T follicular helper cell (primary cell): ENCODE measurements at regions not wholly inside any gene's neighbourhood (a gene's known extent, or its start where the extent isn't known, plus 50 kb on each side); places are given as distances from the start of the nearest gene placed in this dataset.

Experiments used
- DNase-seq: peaks from one replicate; pipeline ENCODE4 v3.0.0-alpha.2; 2020; ENCODE audit warnings: low read depth

GRCh38 chr1:101698681-101699080, 298.0 kb downstream of the OLFM3 start:
- no peak for DNase-seq

DNA sequence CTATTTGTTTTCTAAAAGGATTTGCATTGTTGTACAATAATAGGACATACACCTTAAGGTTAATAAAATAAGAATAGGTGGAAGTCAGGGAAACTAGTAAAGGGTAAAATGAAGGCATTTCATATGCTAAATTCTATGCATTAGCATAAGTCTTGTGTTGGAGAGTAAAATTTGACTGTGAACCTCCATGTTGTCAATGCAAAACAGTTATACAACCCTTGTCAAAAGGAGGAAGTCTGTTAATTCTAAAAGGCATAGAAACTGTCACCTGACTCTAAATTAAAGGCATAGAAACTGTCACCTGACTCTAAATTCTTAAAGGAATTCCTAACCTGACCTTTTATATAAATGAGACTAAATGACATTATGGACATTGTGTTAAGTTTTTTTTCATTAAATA, 291.8 kb downstream of the OLFM3 start:
- DNase-seq, result no peak

GRCh38 chr1:101706366-101706765, 290.4 kb downstream of the OLFM3 start:
- no peak for DNase-seq

GRCh38 chr1:101709721-101710120, 287.0 kb downstream of the OLFM3 start:
- DNase-seq, result no peak

- no peak for DNase-seq
Measured at GRCh38 chr1:101713760-101714159, 283.0 kb downstream of the OLFM3 start.

- DNase-seq, result no peak
Measured at GRCh38 chr1:101723415-101723814, 273.3 kb downstream of the OLFM3 start.

- DNase-seq, result no peak
Measured at GRCh38 chr1:101728029-101728428, 268.7 kb downstream of the OLFM3 start.

GRCh38 chr1:101730559-101730958, 266.2 kb downstream of the OLFM3 start:
- no peak for DNase-seq

GRCh38 chr1:101732261-101732660, 264.5 kb downstream of the OLFM3 start:
- DNase-seq, result no peak

DNA sequence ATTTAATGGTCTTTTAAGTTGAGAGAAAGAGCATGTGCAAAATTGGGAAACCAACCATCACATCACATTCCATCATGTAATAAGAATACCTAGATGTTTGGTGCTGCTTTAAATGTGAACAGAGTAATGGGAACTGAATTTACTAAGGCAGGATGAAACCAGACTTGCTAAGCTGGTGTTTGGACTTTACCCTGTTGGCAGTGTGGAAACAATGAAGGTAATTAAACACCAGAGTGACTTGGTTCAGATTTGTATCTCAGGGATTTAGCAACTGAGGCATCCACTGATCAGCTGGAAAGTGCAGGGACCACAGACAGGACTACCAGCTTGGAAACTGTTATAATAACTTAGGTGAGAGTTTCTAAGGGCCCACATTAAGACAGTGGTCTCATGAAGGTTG, 263.4 kb downstream of the OLFM3 start:
- no peak for DNase-seq

- no peak for DNase-seq
Measured at GRCh38 chr1:101738475-101738874, 258.3 kb downstream of the OLFM3 start.

GRCh38 chr1:101739146-101739545, 257.6 kb downstream of the OLFM3 start:
- DNase-seq, result no peak

- DNase-seq, result no peak
Measured at GRCh38 chr1:101739826-101740330, 256.8 kb downstream of the OLFM3 start.

DNA sequence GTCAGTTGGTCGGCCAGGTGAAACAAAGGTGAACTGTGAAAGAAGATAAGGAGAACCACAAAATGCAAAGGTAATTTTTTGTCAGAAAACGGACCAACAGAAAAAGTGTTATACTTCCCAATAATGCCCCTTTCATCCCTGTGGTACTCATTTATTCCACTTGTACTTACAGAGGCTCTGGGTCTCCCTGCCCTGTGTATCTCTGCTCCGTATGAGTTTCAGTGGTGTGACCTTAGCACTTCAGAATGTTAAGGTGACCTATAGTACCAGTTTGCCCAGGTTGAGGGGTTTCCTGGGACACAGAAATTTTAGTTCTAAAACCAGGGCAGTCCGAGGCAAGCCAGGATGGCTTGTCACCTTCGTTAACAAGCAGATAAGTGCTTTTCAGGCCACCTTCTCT, 254.8 kb downstream of the OLFM3 start:
- DNase-seq, result no peak

GRCh38 chr1:101742509-101742908, 254.2 kb downstream of the OLFM3 start:
- DNase-seq, result no peak

DNA sequence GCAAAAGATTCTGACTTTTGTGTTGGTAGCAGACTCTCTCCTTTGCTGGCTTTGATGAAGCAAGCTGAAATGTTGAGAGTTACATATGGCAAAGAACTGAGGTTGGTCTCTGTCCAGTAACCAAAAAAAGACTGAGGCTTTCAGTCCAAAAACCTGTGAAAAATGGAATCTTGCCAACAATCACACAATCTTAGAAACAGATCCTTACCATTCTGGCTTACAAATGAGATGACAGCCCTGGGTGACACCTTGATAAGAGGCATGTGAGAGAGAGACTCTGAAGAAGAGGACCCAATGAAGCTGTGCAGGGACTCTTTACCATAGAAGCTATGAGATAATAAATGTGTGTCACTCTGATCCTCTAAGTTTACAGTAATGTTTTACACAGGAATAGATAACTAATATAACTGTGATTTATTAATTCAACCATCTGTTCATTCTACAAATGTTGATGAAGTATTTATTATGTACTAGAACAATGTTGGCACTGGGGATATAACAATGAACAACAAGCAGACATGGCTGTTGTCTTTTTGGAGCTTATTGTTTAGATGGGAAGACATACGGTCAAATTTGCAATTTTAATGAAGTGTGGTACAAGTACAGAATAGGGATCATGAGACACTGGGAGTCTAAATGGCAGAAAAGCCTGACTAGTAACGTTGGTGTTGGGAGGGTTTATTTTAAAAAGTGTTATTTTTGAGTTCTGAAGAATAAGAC, 251.0 kb downstream of the OLFM3 start:
- no peak for DNase-seq

DNA sequence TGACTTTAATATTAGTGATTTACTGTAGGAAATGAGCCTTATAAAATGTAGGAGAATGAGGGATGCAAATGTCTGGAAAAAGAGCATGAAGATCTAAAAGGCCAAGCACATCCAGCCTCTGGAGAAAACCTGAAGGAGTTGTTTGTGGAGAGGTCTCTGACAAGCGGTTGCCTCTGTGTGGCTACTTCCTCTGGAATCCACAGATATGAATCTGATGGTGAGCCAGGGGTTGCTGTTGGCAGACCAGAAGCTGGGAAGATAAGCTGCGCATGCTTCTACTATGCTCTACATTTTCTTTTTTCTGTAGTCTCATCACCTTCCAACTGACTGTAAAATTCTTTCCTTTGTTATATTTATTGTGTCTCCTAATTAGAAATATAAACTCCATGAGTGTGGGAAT, 248.6 kb downstream of the OLFM3 start:
- DNase-seq, result no peak
